Breast epithelium (tissue), 3 donors: ENCODE measurements at regions not wholly inside any gene's neighbourhood (a gene's known extent, or its start where the extent isn't known, plus 50 kb on each side); places are given as distances from the start of the nearest gene placed in this dataset.

Experiments
- POLR2A ChIP-seq: fragments of 450-650 bp; IDR thresholded peaks from one replicate; pipeline ENCODE4 v1.6.1; 2016; ENCODE audit warnings: antibody characterized with exemption, mild to moderate bottlenecking, moderate library complexity
- POLR2AphosphoS5 ChIP-seq, 3 donors: sonication (generic); formaldehyde crosslinking; IDR thresholded peaks; one replicate each; pipeline ENCODE4 v1.6.1; 2017; ENCODE audit warnings: antibody characterized with exemption in 3 of 3

GRCh38 chr2:57859755-57860154 lies 186.9 kb upstream of the VRK2 start:
- TF ChIP-seq POLR2A (no peak), POLR2AphosphoS5 (IDR thresholded peaks at IDR 0.05) (no peak)
